ENCODE measurements at regions not wholly inside any gene's neighbourhood (a gene's known extent, or its start where the extent isn't known, plus 50 kb on each side); places are given as distances from the start of the nearest gene placed in this dataset.
A peak's percentile ranks its signal among the peaks of the same experiment; 100 is the strongest.

GRCh38 chr4:156547439-156547838, 424.2 kb downstream of the PDGFC start:
- Histone ChIP-seq H3K4me1 (ENCODE audit: control insufficient read depth, insufficient read depth, low read length) (peaks cover 9% of the 10 kb centered on the region), H3K9me3 (ENCODE audit: control insufficient read depth, insufficient read depth, low read length) (no peaks in the 10 kb centered on the region), H4K91ac (ENCODE audit: insufficient read depth, low read depth, low read length) (peak overlapping the region; percentile 63; the same call in 1 of the 2 replicates), H3K9ac (ENCODE audit: low read depth, low read length) (no peak overlapping the region), H3K18ac (ENCODE audit: low read depth, low read length) (peak overlapping the region; percentile 74; the same call in 1 of the 2 replicates), H3K79me1 (ENCODE audit: low read depth in 1 of 2, low read length in 2 of 2) (no peaks in the 10 kb centered on the region), H3K36me3 (ENCODE audit: control insufficient read depth, insufficient read depth, low read length) (no peaks in the 10 kb centered on the region), H2BK5ac (ENCODE audit: low read depth, low read length, poor library complexity, severe bottlenecking) (peak overlapping the region; percentile 93), H3K23ac (ENCODE audit: low read depth, low read length) (no peak overlapping the region), H3K4me2 (ENCODE audit: low read depth, low read length) (peak overlapping the region; percentile 46; the same call in 1 of the 2 replicates), H2BK120ac (ENCODE audit: low read depth, low read length) (peak overlapping the region; percentile 88), H3K27ac (ENCODE audit: insufficient read depth, low read length) (no peak overlapping the region), H2BK20ac (ENCODE audit: low read depth, low read length) (peak overlapping the region; percentile 94), H2AFZ (replicated peaks; ENCODE audit: low read length, poor library complexity) (no peak overlapping the region), H2AK9ac (replicated peaks; ENCODE audit: low read depth, low read length, poor library complexity) (no peak overlapping the region), H4K5ac (ENCODE audit: low read depth, low read length) (peak overlapping the region; percentile 35; the same call in 1 of the 2 replicates), H4K20me1 (ENCODE audit: insufficient read depth, low read length) (no peaks in the 10 kb centered on the region), H2AK5ac (ENCODE audit: low read depth, low read length) (peak overlapping the region; percentile 67; the same call in 1 of the 2 replicates), H4K8ac (ENCODE audit: low read depth in 2 of 2, low read length in 2 of 2) (peak overlapping the region in 1 of 2 experiments; percentile 27; a peak in 1 of 4 replicates), H3K4ac (ENCODE audit: low read depth, low read length) (peak overlapping the region; percentile 49; the same call in 1 of the 2 replicates), H3K9me1 (ENCODE audit: insufficient read depth, low read length) (no peaks in the 10 kb centered on the region), H3K56ac (ENCODE audit: extremely low read depth, insufficient read depth, low read length) (peak overlapping the region; percentile 41), H3K14ac (replicated peaks; ENCODE audit: low read depth, low read length) (peak overlapping the region; percentile 66; the same call in 1 of the 2 replicates), H3K27me3 (ENCODE audit: control insufficient read depth, insufficient read depth, low read length) (no peaks in the 10 kb centered on the region), H2BK15ac (ENCODE audit: low read depth, low read length) (peak overlapping the region; percentile 55; the same call in 2 of the 3 replicates), H3K4me3 (ENCODE audit: insufficient read depth, low read depth, low read length) (no peak overlapping the region)
- POLR2A ChIA-PET (ENCODE audit: unreplicated experiment), result no interaction called here
- CTCF ChIA-PET, result no interaction called here
- dilution Hi-C loops (cut with HindIII; ENCODE audit: low sequenced_read_pairs, unreplicated experiment) (no loop called here), in situ Hi-C loops (cut with MboI; ENCODE audit: low sequenced_read_pairs) (no loop called here), intact Hi-C loops (cut with micrococcal nuclease) (no loop called here)
- 25% methylated on average over 1 of the region's 2 CpGs; no CpG with 5 or more reads in 1 of the 2 experiments for WGBS, 2 experiments (ENCODE audit: extremely low coverage in 2 of 2, insufficient read length in 1 of 2)
- DNase-seq, result peak; percentile 97
- TF ChIP-seq FOS (IDR thresholded peaks at IDR 0.05; ENCODE audit: low read depth, low read length), result peak; percentile 91
- TF ChIP-seq RFX5 (IDR thresholded peaks at IDR 0.05; ENCODE audit: low read depth, low read length), result no peak
- no peak for TF ChIP-seq POLR2A (IDR thresholded peaks at IDR 0.05; ENCODE audit: low read depth, low read length)
- TF ChIP-seq MAFK (IDR thresholded peaks at IDR 0.05; ENCODE audit: low read depth, low read length), result no peak; the same call in 1 of the 2 replicates
- TF ChIP-seq MXI1 (IDR thresholded peaks at IDR 0.05; ENCODE audit: borderline replicate concordance, low read depth, low read length), result no peak
- TF ChIP-seq NFE2L2 (IDR thresholded peaks at IDR 0.05; ENCODE audit: low read depth, low read length), result peak; percentile 44; the same call in 1 of the 2 replicates
- no peak for TF ChIP-seq RCOR1 (IDR thresholded peaks at IDR 0.05; ENCODE audit: insufficient replicate concordance, low read length)
- TF ChIP-seq USF2 (IDR thresholded peaks at IDR 0.05; ENCODE audit: low read depth, low read length), result no peak
- TF ChIP-seq MAZ (IDR thresholded peaks at IDR 0.05; ENCODE audit: borderline replicate concordance, low read depth, low read length), result no peak
- no peak for TF ChIP-seq BHLHE40 (IDR thresholded peaks at IDR 0.05; ENCODE audit: low read depth, low read length)
- peak; percentile 96 for ATAC-seq (ENCODE audit: low read depth)
- BruUV-seq (replicated peaks), result no TSS peak
